ENCODE measurements at regions not wholly inside any gene's neighbourhood (a gene's known extent, or its start where the extent isn't known, plus 50 kb on each side); places are given as distances from the start of the nearest gene placed in this dataset.

GRCh38 chr11:34790620-34791019, 125.6 kb downstream of the APIP start (continued):
- no peak for TF ChIP-seq ELF1 (IDR thresholded peaks at IDR 0.05; ENCODE audit: borderline replicate concordance, low read depth)
- TF ChIP-seq SRF (IDR thresholded peaks at IDR 0.05; ENCODE audit: low read depth) = no peak
- TF ChIP-seq TCF7L2 (IDR thresholded peaks at IDR 0.05; ENCODE audit: borderline replicate concordance, extremely low read depth, insufficient read depth, insufficient read length) = no peak
- no peak for TF ChIP-seq FOSL1 (IDR thresholded peaks at IDR 0.05; ENCODE audit: low read depth)
- no peak for TF ChIP-seq CBX3 (IDR thresholded peaks at IDR 0.05; ENCODE audit: low read depth)
- TF ChIP-seq EGR1 (IDR thresholded peaks at IDR 0.05; ENCODE audit: low read depth) = no peak
- TF ChIP-seq RAD21 (IDR thresholded peaks at IDR 0.05; ENCODE audit: low read depth) = peak; percentile 46

- BruUV-seq (replicated peaks) = no TSS peak
- Histone ChIP-seq H3K9ac (ENCODE audit: low read length) (no peak overlapping the region), H3K27ac (ENCODE audit: low read depth, low read length) (no peak overlapping the region), H3K79me2 (ENCODE audit: insufficient read depth, low read length) (no peaks in the 10 kb centered on the region), H4K20me1 (ENCODE audit: insufficient read depth) (no peaks in the 10 kb centered on the region), H3K9me2 (ENCODE audit: insufficient read depth) (no peaks in the 10 kb centered on the region), H3K27me3 (ENCODE audit: insufficient read depth, low read length) (no peaks in the 10 kb centered on the region), H2AFZ (ENCODE audit: low read depth, low read length, poor library complexity, severe bottlenecking) (no peak overlapping the region), H3K4me1 (ENCODE audit: control insufficient read depth in 1 of 2, insufficient read depth in 2 of 2, low read length in 2 of 2) (peaks cover 0 to 18% of the 10 kb centered on the region in 2 experiments; a peak in 1 of 4 replicates), H3K4me2 (ENCODE audit: low read length) (no peak overlapping the region), H3K4me3 (replicated peaks in 1 of 2; ENCODE audit: low read depth in 1 of 2, low read length in 2 of 2) (no peak overlapping the region), H3K9me3 (ENCODE audit: control insufficient read depth in 1 of 2, insufficient read depth in 1 of 2, low read depth in 1 of 2, low read length in 2 of 2) (no peaks in the 10 kb centered on the region), H3K36me3 (ENCODE audit: control insufficient read depth in 1 of 2, insufficient read depth in 2 of 2, low read length in 2 of 2) (no peaks in the 10 kb centered on the region)
- no peak for DNase-seq (ENCODE audit: low read depth, low spot score)
- ChIA-PET CTCF (interaction anchor here (1.4 to 1.7 kb wide), 3 partner anchors 13 to 100 kb away, joined by 3 to 5 read pairs (median 3); no protein-coding TSS in a partner anchor), POLR2A (interaction anchor here (0.7 kb wide), 1 partner anchor 12 kb away, joined by 3 read pairs; no protein-coding TSS in a partner anchor), RAD21 (ENCODE audit: low non-redundant PET in 1 of 2, low total read pairs in 2 of 2, uncharacterized antibody in 2 of 2, unreplicated experiment in 2 of 2) (interaction anchor here in 1 of 2 experiments (1.3 kb wide), 1 partner anchor 104 kb away, joined by 4 read pairs; no protein-coding TSS in a partner anchor)
- intact Hi-C loops (cut with micrococcal nuclease) = no loop called here
- no peak for ATAC-seq
- TF ChIP-seq ATF3 (IDR thresholded peaks at IDR 0.05) (no peak), EZH2phosphoT487 (IDR thresholded peaks at IDR 0.05; ENCODE audit: borderline replicate concordance) (no peak)
Observed at GRCh38 chr11:34789196-34789834, 126.9 kb downstream of the APIP start.
